Cardiac muscle cell (in vitro differentiated cells and primary cell): ENCODE measurements at regions not wholly inside any gene's neighbourhood (a gene's known extent, or its start where the extent isn't known, plus 50 kb on each side); places are given as distances from the start of the nearest gene placed in this dataset.
A peak's percentile ranks its signal among the peaks of the same experiment; 100 is the strongest.

ENCODE experiments used
- DNase-seq, 2 donors: peaks; one replicate each; pipeline versions ENCODE4 v3.0.0 to v3.0.0-alpha.2; 2010 to 2017; ENCODE audit warnings: low read depth in 1 of 2, low spot score in 1 of 2
- H3K27ac ChIP-seq: fragments of 200-600 bp; sonication (generic); 2 replicates; pipeline ENCODE4 v1.5.1; 2016
- H3K27me3 ChIP-seq: fragments of 200-600 bp; sonication (generic); 2 replicates; pipeline ENCODE4 v1.6.0; 2016; ENCODE audit warnings: control low read depth
- H3K36me3 ChIP-seq: fragments of 200-600 bp; sonication (generic); 2 replicates; pipeline ENCODE4 v1.5.1; 2016; ENCODE audit warnings: control low read depth
- H3K4me1 ChIP-seq: fragments of 200-600 bp; sonication (generic); 2 replicates; pipeline ENCODE4 v1.8.1; 2017; ENCODE audit warnings: low read depth, mild to moderate bottlenecking, mixed run types
- H3K4me3 ChIP-seq: fragments of 200-600 bp; sonication (generic); 2 replicates; pipeline ENCODE4 v1.5.1; 2016; ENCODE audit warnings: mild to moderate bottlenecking
- H3K9me3 ChIP-seq: fragments of 200-600 bp; sonication (generic); 2 replicates; pipeline ENCODE4 v1.5.1; 2017; ENCODE audit warnings: low read depth, mild to moderate bottlenecking, control low read depth
- CTCF ChIP-seq: IDR thresholded peaks from 2 replicates; pipeline ENCODE4 v1.5.1; 2012; ENCODE audit warnings: low read depth, mild to moderate bottlenecking, low read length

- no peak for TF ChIP-seq CTCF
- H3K4me3 ChIP-seq: no peak overlapping the region
- H3K9me3 ChIP-seq: no peaks in the 10 kb centered on the region
- H3K4me1 ChIP-seq: no peaks in the 10 kb centered on the region
- no peaks in the 10 kb centered on the region for H3K27me3 ChIP-seq
- H3K36me3 ChIP-seq: no peaks in the 10 kb centered on the region
- no peak overlapping the region for H3K27ac ChIP-seq
- no peak for DNase-seq
These were observed 150.3 kb upstream of the VANGL1 start for GRCh38 chr1:115491298-115492018.

GRCh38 chr1:115479055-115479482, 141.0 kb upstream of the NGF start:
- Histone ChIP-seq H3K27ac (no peak overlapping the region), H3K4me3 (no peak overlapping the region), H3K4me1 (no peaks in the 10 kb centered on the region), H3K9me3 (no peaks in the 10 kb centered on the region), H3K27me3 (no peaks in the 10 kb centered on the region), H3K36me3 (no peaks in the 10 kb centered on the region)
- no peak for DNase-seq
- TF ChIP-seq CTCF: no peak

GRCh38 chr1:115477071-115477470, 139.0 kb upstream of the NGF start:
- Histone ChIP-seq H3K4me3 (no peak overlapping the region), H3K9me3 (no peaks in the 10 kb centered on the region), H3K4me1 (no peaks in the 10 kb centered on the region), H3K27me3 (no peaks in the 10 kb centered on the region), H3K27ac (no peak overlapping the region), H3K36me3 (no peaks in the 10 kb centered on the region)
- TF ChIP-seq CTCF: no peak
- no peak for DNase-seq

GRCh38 chr1:115476616-115477015, 138.6 kb upstream of the NGF start:
- TF ChIP-seq CTCF: peak; percentile 20
- peak in 1 of 2 donors; percentile 32 for DNase-seq

GRCh38 chr1:115475901-115476300, 137.9 kb upstream of the NGF start:
- DNase-seq: no peak
- H3K9me3 ChIP-seq: no peaks in the 10 kb centered on the region
- H3K36me3 ChIP-seq: no peaks in the 10 kb centered on the region
- H3K4me3 ChIP-seq: no peak overlapping the region
- no peak for TF ChIP-seq CTCF
- no peak overlapping the region for H3K27ac ChIP-seq
- no peaks in the 10 kb centered on the region for H3K4me1 ChIP-seq
- H3K27me3 ChIP-seq: no peaks in the 10 kb centered on the region

More at GRCh38 chr1:115476616-115477015, 138.6 kb upstream of the NGF start:
- H3K27me3 ChIP-seq: no peaks in the 10 kb centered on the region
- H3K27ac ChIP-seq: no peak overlapping the region
- no peaks in the 10 kb centered on the region for H3K36me3 ChIP-seq
- no peaks in the 10 kb centered on the region for H3K4me1 ChIP-seq
- H3K9me3 ChIP-seq: no peaks in the 10 kb centered on the region
- H3K4me3 ChIP-seq: no peak overlapping the region

GRCh38 chr1:115475252-115475651, 137.2 kb upstream of the NGF start:
- no peaks in the 10 kb centered on the region for H3K4me1 ChIP-seq
- no peak overlapping the region for H3K4me3 ChIP-seq
- H3K36me3 ChIP-seq: no peaks in the 10 kb centered on the region
- H3K27me3 ChIP-seq: no peaks in the 10 kb centered on the region
- DNase-seq: no peak
- no peaks in the 10 kb centered on the region for H3K9me3 ChIP-seq
- TF ChIP-seq CTCF: no peak
- H3K27ac ChIP-seq: no peak overlapping the region
